GM12892 (cell line): ENCODE measurements at regions not wholly inside any gene's neighbourhood (a gene's known extent, or its start where the extent isn't known, plus 50 kb on each side); places are given as distances from the start of the nearest gene placed in this dataset.

Source experiments
- POLR2A ChIP-seq: IDR thresholded peaks from 2 replicates; pipeline ENCODE4 v1.6.1; 2011; ENCODE audit warnings: low read depth, low read length, control low read depth
- POLR2AphosphoS5 ChIP-seq: IDR thresholded peaks from 2 replicates; pipeline ENCODE4 v1.6.1; 2011; ENCODE audit warnings: low read depth, low read length, control low read depth
- TAF1 ChIP-seq: IDR thresholded peaks from 2 replicates; pipeline ENCODE4 v1.6.1; 2011; ENCODE audit warnings: low read depth, mild to moderate bottlenecking, control low read depth, low read length, borderline replicate concordance

- TF ChIP-seq POLR2A = no peak
- no peak for TF ChIP-seq TAF1
- no peak for TF ChIP-seq POLR2AphosphoS5
These were observed 344.3 kb downstream of the GADD45G start for GRCh38 chr9:89949111-89949510.
